ENCODE measurements at regions not wholly inside any gene's neighbourhood (a gene's known extent, or its start where the extent isn't known, plus 50 kb on each side); places are given as distances from the start of the nearest gene placed in this dataset.
"Not testable (repeated sequence)": the region's sequence is repeated elsewhere in the genome, so short reads cannot be mapped to it uniquely, and the experiment has no call there.

- H3K9me2 ChIP-seq (replicated peaks; ENCODE audit: low read depth, low read length): no peaks in the 10 kb centered on the region
- H3K79me2 ChIP-seq (ENCODE audit: insufficient read depth, low read length): no peaks in the 10 kb centered on the region
- H4K20me1 ChIP-seq (ENCODE audit: insufficient read depth, low read length, poor library complexity, severe bottlenecking): no peaks in the 10 kb centered on the region
- H3K36me3 ChIP-seq (ENCODE audit: insufficient read depth, low read length): no peaks in the 10 kb centered on the region
- H3K27me3 ChIP-seq (ENCODE audit: insufficient read depth, low read length, poor library complexity, severe bottlenecking): no peaks in the 10 kb centered on the region
- no peak overlapping the region for H2AFZ ChIP-seq (ENCODE audit: low read length)
- H3K4me3 ChIP-seq (ENCODE audit: low read length, poor library complexity, severe bottlenecking): no peak overlapping the region
- H3K4me2 ChIP-seq (ENCODE audit: low read depth, low read length, poor library complexity, severe bottlenecking): no peak overlapping the region
- TF ChIP-seq CTCF (conservative IDR thresholded peaks at IDR 0.05; ENCODE audit: low read length): no peak
- no peak for TF ChIP-seq EZH2phosphoT487 (IDR thresholded peaks at IDR 0.05; ENCODE audit: borderline replicate concordance)
- no peak overlapping the region for H3K9ac ChIP-seq (ENCODE audit: low read depth, low read length, poor library complexity, severe bottlenecking)
- no peaks in the 10 kb centered on the region for H3F3A ChIP-seq (ENCODE audit: low read depth)
- no peaks in the 10 kb centered on the region for H3K4me1 ChIP-seq (ENCODE audit: insufficient read depth, low read length, poor library complexity, severe bottlenecking)
- no peaks in the 10 kb centered on the region for H3K9me3 ChIP-seq (ENCODE audit: insufficient read depth, low read depth, low read length)
These were observed 118.9 kb upstream of the MBNL1 start for GRCh38 chr3:152149832-152150231.

GRCh38 chr3:152151216-152151876 lies 117.4 kb upstream of the MBNL1 start:
- no peaks in the 10 kb centered on the region for H3K79me2 ChIP-seq (ENCODE audit: insufficient read depth, low read length)
- no peaks in the 10 kb centered on the region for H3K36me3 ChIP-seq (ENCODE audit: insufficient read depth, low read length)
- no peaks in the 10 kb centered on the region for H3F3A ChIP-seq (ENCODE audit: low read depth)
- no peaks in the 10 kb centered on the region for H3K27me3 ChIP-seq (ENCODE audit: insufficient read depth, low read length, poor library complexity, severe bottlenecking)
- no peak overlapping the region for H3K9ac ChIP-seq (ENCODE audit: low read depth, low read length, poor library complexity, severe bottlenecking)
- H3K9me2 ChIP-seq (replicated peaks; ENCODE audit: low read depth, low read length): no peaks in the 10 kb centered on the region
- H3K9me3 ChIP-seq (ENCODE audit: insufficient read depth, low read depth, low read length): no peaks in the 10 kb centered on the region
- no peak overlapping the region for H3K4me3 ChIP-seq (ENCODE audit: low read length, poor library complexity, severe bottlenecking)
- H4K20me1 ChIP-seq (ENCODE audit: insufficient read depth, low read length, poor library complexity, severe bottlenecking): no peaks in the 10 kb centered on the region
- H2AFZ ChIP-seq (ENCODE audit: low read length): no peak overlapping the region
- no peak overlapping the region for H3K4me2 ChIP-seq (ENCODE audit: low read depth, low read length, poor library complexity, severe bottlenecking)
- no peak for TF ChIP-seq EZH2phosphoT487 (IDR thresholded peaks at IDR 0.05; ENCODE audit: borderline replicate concordance)
- no peak for TF ChIP-seq CTCF (conservative IDR thresholded peaks at IDR 0.05; ENCODE audit: low read length)
- no peaks in the 10 kb centered on the region for H3K4me1 ChIP-seq (ENCODE audit: insufficient read depth, low read length, poor library complexity, severe bottlenecking)

- H3K9me3 ChIP-seq (ENCODE audit: insufficient read depth, low read depth, low read length); H3K27me3 ChIP-seq (ENCODE audit: insufficient read depth, low read length, poor library complexity, severe bottlenecking); H3K9me2 ChIP-seq (replicated peaks; ENCODE audit: low read depth, low read length); H3F3A ChIP-seq (ENCODE audit: low read depth); H3K9ac ChIP-seq (ENCODE audit: low read depth, low read length, poor library complexity, severe bottlenecking); H3K4me1 ChIP-seq (ENCODE audit: insufficient read depth, low read length, poor library complexity, severe bottlenecking); H3K4me3 ChIP-seq (ENCODE audit: low read length, poor library complexity, severe bottlenecking); H4K20me1 ChIP-seq (ENCODE audit: insufficient read depth, low read length, poor library complexity, severe bottlenecking); H3K36me3 ChIP-seq (ENCODE audit: insufficient read depth, low read length); H2AFZ ChIP-seq (ENCODE audit: low read length); H3K79me2 ChIP-seq (ENCODE audit: insufficient read depth, low read length); H3K4me2 ChIP-seq (ENCODE audit: low read depth, low read length, poor library complexity, severe bottlenecking): not testable (repeated sequence)
These were observed 116.6 kb upstream of the MBNL1 start for GRCh38 chr3:152151877-152152765.

GRCh38 chr3:152153115-152153514 lies 115.6 kb upstream of the MBNL1 start:
- not testable (repeated sequence) for H3K9me3 ChIP-seq (ENCODE audit: insufficient read depth, low read depth, low read length); H3K36me3 ChIP-seq (ENCODE audit: insufficient read depth, low read length); H3K4me1 ChIP-seq (ENCODE audit: insufficient read depth, low read length, poor library complexity, severe bottlenecking); H3K4me2 ChIP-seq (ENCODE audit: low read depth, low read length, poor library complexity, severe bottlenecking); H3K9ac ChIP-seq (ENCODE audit: low read depth, low read length, poor library complexity, severe bottlenecking); H2AFZ ChIP-seq (ENCODE audit: low read length); H3K9me2 ChIP-seq (replicated peaks; ENCODE audit: low read depth, low read length); H3K79me2 ChIP-seq (ENCODE audit: insufficient read depth, low read length); H3K27me3 ChIP-seq (ENCODE audit: insufficient read depth, low read length, poor library complexity, severe bottlenecking); H4K20me1 ChIP-seq (ENCODE audit: insufficient read depth, low read length, poor library complexity, severe bottlenecking); H3K4me3 ChIP-seq (ENCODE audit: low read length, poor library complexity, severe bottlenecking); H3F3A ChIP-seq (ENCODE audit: low read depth)

Measured in Loucy (cell line).